ENCODE measurements at regions not wholly inside any gene's neighbourhood (a gene's known extent, or its start where the extent isn't known, plus 50 kb on each side); places are given as distances from the start of the nearest gene placed in this dataset.

DNA sequence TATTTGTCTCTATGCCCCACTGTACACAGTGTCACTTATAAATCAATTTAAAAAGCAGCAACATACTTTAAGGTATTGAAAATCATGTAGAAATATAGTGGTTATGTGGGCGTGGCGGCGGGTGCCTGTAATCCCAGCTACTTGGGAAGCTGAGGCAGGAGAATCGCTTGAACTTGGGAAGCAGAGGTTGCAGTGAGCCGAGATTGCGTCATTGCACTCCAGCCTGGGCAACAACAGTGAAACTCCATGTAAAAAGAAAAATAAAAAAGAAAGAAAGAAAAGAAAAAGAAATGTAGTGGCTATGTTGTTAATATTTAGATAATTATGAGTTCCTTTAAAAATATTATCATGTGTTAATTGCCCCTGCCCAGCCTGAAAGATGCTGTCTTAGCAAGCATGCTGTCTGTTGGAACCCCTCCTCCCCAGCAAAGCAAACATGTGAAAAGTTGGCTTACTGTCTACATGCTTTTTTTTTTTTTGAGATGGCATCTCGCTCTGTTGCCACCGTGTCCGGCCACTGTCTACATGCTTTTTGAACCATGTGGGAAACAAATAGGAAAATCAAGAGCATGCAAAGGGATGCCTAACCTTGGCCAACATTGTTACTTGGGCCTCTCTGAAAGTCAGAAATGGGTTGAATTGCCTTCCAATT, 151.4 kb upstream of the TSHZ2 start:
- Histone ChIP-seq H3K18ac (ENCODE audit: extremely low read depth, low read length) (no peak overlapping the region), H4K8ac (ENCODE audit: extremely low read depth, insufficient read depth, low read length) (no peak overlapping the region), H3K9ac (replicated peaks in 1 of 4; ENCODE audit: extremely low read depth in 1 of 4, low read depth in 3 of 4, low read length in 3 of 4) (no peak overlapping the region), H3K14ac (ENCODE audit: insufficient read length) (no peak overlapping the region), H4K91ac (replicated peaks; ENCODE audit: insufficient read length, low read length) (no peak overlapping the region), H4K5ac (ENCODE audit: insufficient read length, low read depth, low read length) (no peak overlapping the region), H2AFZ (ENCODE audit: low read length) (no peak overlapping the region), H3K23me2 (ENCODE audit: low read depth, low read length) (no peaks in the 10 kb centered on the region), H3K4me1 (replicated peaks in 1 of 4; ENCODE audit: control insufficient read depth in 3 of 4, insufficient read depth in 4 of 4, low read length in 3 of 4) (no peaks in the 10 kb centered on the region), H3K36me3 (ENCODE audit: control insufficient read depth in 2 of 4, insufficient read depth in 4 of 4, low read length in 3 of 4) (no peaks in the 10 kb centered on the region), H3K4ac (replicated peaks; ENCODE audit: insufficient read length, low read depth, low read length) (no peak overlapping the region), H2BK5ac (ENCODE audit: low read depth, low read length) (no peak overlapping the region), H4K20me1 (replicated peaks in 1 of 2; ENCODE audit: control insufficient read depth in 1 of 2, insufficient read depth in 2 of 2, low read length in 2 of 2) (no peaks in the 10 kb centered on the region), H3K79me1 (ENCODE audit: low read depth, low read length) (no peaks in the 10 kb centered on the region), H2BK15ac (ENCODE audit: low read length) (no peak overlapping the region), H2BK120ac (replicated peaks; ENCODE audit: low read depth, low read length) (no peak overlapping the region), H3K4me3 (ENCODE audit: extremely low read depth in 1 of 4, insufficient read depth in 2 of 4, low read depth in 3 of 4, low read length in 4 of 4) (no peak overlapping the region), H3K23ac (ENCODE audit: insufficient read length) (no peak overlapping the region), H3K9me3 (ENCODE audit: insufficient read depth in 2 of 2, low read depth in 1 of 2, low read length in 1 of 2) (no peaks in the 10 kb centered on the region), H3K27me3 (replicated peaks in 1 of 4; ENCODE audit: control insufficient read depth in 3 of 4, extremely low read depth in 1 of 4, insufficient read depth in 3 of 4, low read length in 3 of 4) (no peaks in the 10 kb centered on the region), H3K56ac (replicated peaks; ENCODE audit: insufficient read length, low read depth, low read length) (no peak overlapping the region), H2BK20ac (ENCODE audit: low read length) (no peak overlapping the region), H2AK5ac (ENCODE audit: low read depth, low read length) (no peak overlapping the region), H2BK12ac (ENCODE audit: low read depth, low read length) (no peak overlapping the region), H3K4me2 (ENCODE audit: insufficient read depth in 1 of 2, low read depth in 2 of 2, low read length in 2 of 2) (no peak overlapping the region), H3K79me2 (ENCODE audit: control insufficient read depth in 1 of 2, insufficient read depth in 2 of 2, low read length in 2 of 2) (no peaks in the 10 kb centered on the region), H3K27ac (ENCODE audit: low read depth, low read length) (no peak overlapping the region)
- CTCF ChIA-PET (ENCODE audit: partially characterized antibody): no interaction called here
- FAIRE-seq (no peak), DNase-seq (ENCODE audit: low read depth in 1 of 2, low spot score in 2 of 2) (no peak)
- POLR2A ChIA-PET (ENCODE audit: partially characterized antibody): no interaction called here
- 94% methylated on average over 9 of the region's 9 CpGs; no CpG with 5 or more reads in 1 of the 2 experiments for WGBS, 2 experiments (ENCODE audit: extremely low coverage in 1 of 2, insufficient coverage in 1 of 2, insufficient read length in 1 of 2, insufficient replicate concordance in 2 of 2, low coverage in 1 of 2, low lambda C conversion rate in 2 of 2, missing lambda C conversion rate in 1 of 2)
- TF ChIP-seq SIN3A (conservative IDR thresholded peaks at IDR 0.05 in 1 of 2, IDR thresholded peaks at IDR 0.05 in 1 of 2; ENCODE audit: low read depth in 1 of 2, low read length in 2 of 2) (no peak), GTF2F1 (IDR thresholded peaks at IDR 0.05; ENCODE audit: borderline replicate concordance, low read depth, low read length) (no peak), SP4 (IDR thresholded peaks at IDR 0.05; ENCODE audit: low read length) (no peak), NANOG (IDR thresholded peaks at IDR 0.05; ENCODE audit: insufficient read depth, low read depth, low read length, poor library complexity, severe bottlenecking) (no peak), TEAD4 (IDR thresholded peaks at IDR 0.05; ENCODE audit: low read depth, low read length) (no peak), HDAC6 (IDR thresholded peaks at IDR 0.05; ENCODE audit: low read depth, low read length) (no peak), KDM5A (IDR thresholded peaks at IDR 0.05; ENCODE audit: low read length) (no peak), ZNF274 (IDR thresholded peaks at IDR 0.05; ENCODE audit: borderline replicate concordance, extremely low read depth, low read length) (no peak), RNF2 (IDR thresholded peaks at IDR 0.05; ENCODE audit: borderline replicate concordance, low read depth, low read length, missing control alignments, poor library complexity, severe bottlenecking) (no peak), SIRT6 (IDR thresholded peaks at IDR 0.05; ENCODE audit: low read length) (no peak), KDM1A (IDR thresholded peaks at IDR 0.05; ENCODE audit: borderline replicate concordance, low read length) (no peak), JUND (IDR thresholded peaks at IDR 0.05; ENCODE audit: low read length) (no peak)

All from H1 (cell line).